Right lobe of liver (tissue), 4 donors: ENCODE measurements at regions not wholly inside any gene's neighbourhood (a gene's known extent, or its start where the extent isn't known, plus 50 kb on each side); places are given as distances from the start of the nearest gene placed in this dataset.

Experiments used
- POLR2A ChIP-seq: fragments of 450-650 bp; IDR thresholded peaks from one replicate; pipeline ENCODE4 v1.6.1; 2017; ENCODE audit warnings: antibody characterized with exemption, mild to moderate bottlenecking
- TF ChIP-seq, protein P1 (sequence below), 4 donors: fragments of 200-600 bp in 3 of 4; fragments of 450-650 bp in 1 of 4; IDR thresholded peaks; one replicate each; pipeline versions ENCODE4 v1.5.1 to v1.8.0; 2016 to 2022; ENCODE audit warnings: antibody characterized with exemption in 4 of 4, mild to moderate bottlenecking in 2 of 4
- donor health status: DM: no; HTN: no; CAD: no.
- donor health status: DM: no; HTN: no; CAD: no.
- donor health status: DM: no; HTN: yes; CAD: no.

GRCh38 chr6:137283940-137284810 lies 65.0 kb upstream of the IFNGR1 start:
- no peak for TF ChIP-seq POLR2A
- TF ChIP-seq, protein P1, sequence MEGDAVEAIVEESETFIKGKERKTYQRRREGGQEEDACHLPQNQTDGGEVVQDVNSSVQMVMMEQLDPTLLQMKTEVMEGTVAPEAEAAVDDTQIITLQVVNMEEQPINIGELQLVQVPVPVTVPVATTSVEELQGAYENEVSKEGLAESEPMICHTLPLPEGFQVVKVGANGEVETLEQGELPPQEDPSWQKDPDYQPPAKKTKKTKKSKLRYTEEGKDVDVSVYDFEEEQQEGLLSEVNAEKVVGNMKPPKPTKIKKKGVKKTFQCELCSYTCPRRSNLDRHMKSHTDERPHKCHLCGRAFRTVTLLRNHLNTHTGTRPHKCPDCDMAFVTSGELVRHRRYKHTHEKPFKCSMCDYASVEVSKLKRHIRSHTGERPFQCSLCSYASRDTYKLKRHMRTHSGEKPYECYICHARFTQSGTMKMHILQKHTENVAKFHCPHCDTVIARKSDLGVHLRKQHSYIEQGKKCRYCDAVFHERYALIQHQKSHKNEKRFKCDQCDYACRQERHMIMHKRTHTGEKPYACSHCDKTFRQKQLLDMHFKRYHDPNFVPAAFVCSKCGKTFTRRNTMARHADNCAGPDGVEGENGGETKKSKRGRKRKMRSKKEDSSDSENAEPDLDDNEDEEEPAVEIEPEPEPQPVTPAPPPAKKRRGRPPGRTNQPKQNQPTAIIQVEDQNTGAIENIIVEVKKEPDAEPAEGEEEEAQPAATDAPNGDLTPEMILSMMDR (IDR thresholded peaks at IDR 0.05), result no peak
